Ectodermal cell (in vitro differentiated cells): ENCODE measurements at regions not wholly inside any gene's neighbourhood (a gene's known extent, or its start where the extent isn't known, plus 50 kb on each side); places are given as distances from the start of the nearest gene placed in this dataset.

Source experiments
- H3K27ac ChIP-seq: 2 replicates; pipeline ENCODE4 v1.7.0; 2013; ENCODE audit warnings: mild to moderate bottlenecking, low read depth, low read length; ENCODE audit not compliant: insufficient read depth, poor library complexity, severe bottlenecking
- H3K27me3 ChIP-seq: 2 replicates; pipeline ENCODE4 v1.7.0; 2013; ENCODE audit warnings: mild to moderate bottlenecking, low read length; ENCODE audit not compliant: insufficient read depth, control insufficient read depth, poor library complexity, severe bottlenecking
- H3K36me3 ChIP-seq: one replicate; pipeline ENCODE4 v1.7.0; 2013; ENCODE audit warnings: low read length; ENCODE audit not compliant: control insufficient read depth, insufficient read depth
- H3K4me1 ChIP-seq: one replicate; pipeline ENCODE4 v1.7.0; 2013; ENCODE audit warnings: low read length; ENCODE audit not compliant: control insufficient read depth, insufficient read depth
- H3K4me3 ChIP-seq: 2 replicates; pipeline ENCODE4 v1.7.0; 2013; ENCODE audit warnings: low read depth, low read length, control low read depth; ENCODE audit not compliant: insufficient read depth
- H3K9me3 ChIP-seq: 2 replicates; pipeline ENCODE4 v1.7.0; 2013; ENCODE audit warnings: mild to moderate bottlenecking, low read length, moderate library complexity; ENCODE audit not compliant: control insufficient read depth
- WGBS, 2 experiments: methylation state at CpG; one replicate each; pipeline ENCODE4 v1.1.7; 2013; ENCODE audit warnings: missing lambda C conversion rate in 2 of 2; 5-methylcytosine and 5-hydroxymethylcytosine counted together

DNA sequence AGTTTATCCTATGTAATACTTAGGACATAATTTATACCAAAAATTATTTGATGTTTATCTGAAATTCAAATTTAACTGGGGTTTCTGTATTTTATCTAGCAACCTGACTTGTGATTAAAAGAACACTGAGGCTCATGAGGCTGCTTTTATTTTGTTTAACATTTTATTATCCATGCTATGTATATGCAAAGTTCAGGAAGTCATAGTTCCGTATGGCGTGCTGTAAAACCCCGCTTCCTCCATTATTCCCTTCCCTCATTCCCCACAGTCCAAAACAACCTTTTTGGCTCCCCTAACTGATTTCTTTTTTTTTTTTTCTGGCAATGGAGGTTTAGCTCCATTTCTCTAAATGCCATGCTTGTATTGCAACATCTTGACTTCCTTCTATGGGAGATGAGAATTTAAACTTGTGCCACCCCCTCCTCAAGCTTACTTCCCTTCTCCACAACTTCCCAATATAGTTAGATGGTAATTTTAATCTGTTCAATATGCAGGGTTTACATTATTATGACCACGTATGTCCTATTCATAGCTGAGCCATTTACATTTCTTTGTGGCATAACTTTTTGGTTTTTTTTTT lies 138.0 kb upstream of the DNAH14 start:
- H3K9me3 ChIP-seq = no peaks in the 10 kb centered on the region
- no peaks in the 10 kb centered on the region for H3K36me3 ChIP-seq
- no peaks in the 10 kb centered on the region for H3K27me3 ChIP-seq
- H3K4me3 ChIP-seq = no peak overlapping the region
- H3K4me1 ChIP-seq = no peaks in the 10 kb centered on the region
- no peak overlapping the region for H3K27ac ChIP-seq
- WGBS, 2 experiments = 88 to 98% methylated on average over 3 to 4 of the region's 4 CpGs

DNA sequence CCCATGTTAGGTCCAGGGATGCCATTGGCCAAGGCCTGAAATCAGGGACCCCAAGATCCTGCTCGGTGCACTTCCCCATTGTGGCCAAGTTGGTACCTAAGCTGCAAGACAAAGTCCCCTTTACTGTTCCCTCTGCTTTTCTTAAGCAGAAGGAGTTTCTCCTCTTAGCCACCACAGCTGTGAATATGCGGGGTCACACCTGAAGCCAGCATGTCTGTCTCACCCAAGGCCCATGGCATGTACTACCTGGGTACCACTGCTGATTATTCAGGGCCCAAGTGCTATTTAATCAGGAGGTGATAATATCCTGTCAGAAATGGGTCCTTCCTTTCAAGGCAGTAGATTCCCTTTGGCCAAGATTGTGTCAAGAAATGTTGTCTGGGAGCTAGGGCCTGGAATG lies 133.9 kb upstream of the DNAH14 start:
- H3K27ac ChIP-seq = no peak overlapping the region
- H3K9me3 ChIP-seq = no peaks in the 10 kb centered on the region
- WGBS, 2 experiments = 46 to 48% methylated on average over 2 of the region's 2 CpGs
- no peaks in the 10 kb centered on the region for H3K36me3 ChIP-seq
- H3K27me3 ChIP-seq = no peaks in the 10 kb centered on the region
- no peaks in the 10 kb centered on the region for H3K4me1 ChIP-seq
- H3K4me3 ChIP-seq = no peak overlapping the region

DNA sequence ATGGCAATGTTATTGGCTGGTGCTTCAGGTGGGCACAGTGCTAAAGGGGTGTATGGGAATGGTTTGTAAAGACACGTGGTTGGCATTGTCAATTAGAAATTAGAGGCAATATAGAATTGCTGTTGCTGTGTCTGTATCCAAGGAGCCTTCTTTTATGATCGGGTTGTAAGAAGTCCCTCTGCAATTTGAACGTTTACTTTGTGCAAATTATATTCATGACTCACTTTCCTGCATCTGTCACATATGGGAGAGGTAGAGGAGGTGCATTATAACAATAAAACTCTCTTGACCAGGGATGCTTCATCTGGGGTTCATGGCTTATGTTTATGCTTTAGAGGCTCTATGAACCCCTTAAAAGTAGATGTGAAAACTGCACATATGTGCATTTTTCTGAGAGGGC lies 130.4 kb upstream of the DNAH14 start:
- no peaks in the 10 kb centered on the region for H3K4me1 ChIP-seq
- H3K36me3 ChIP-seq = no peaks in the 10 kb centered on the region
- no peak overlapping the region for H3K27ac ChIP-seq
- no peaks in the 10 kb centered on the region for H3K27me3 ChIP-seq
- H3K9me3 ChIP-seq = no peaks in the 10 kb centered on the region
- no peak overlapping the region for H3K4me3 ChIP-seq
- 87 to 88% methylated on average over 2 to 3 of the region's 3 CpGs for WGBS, 2 experiments

DNA sequence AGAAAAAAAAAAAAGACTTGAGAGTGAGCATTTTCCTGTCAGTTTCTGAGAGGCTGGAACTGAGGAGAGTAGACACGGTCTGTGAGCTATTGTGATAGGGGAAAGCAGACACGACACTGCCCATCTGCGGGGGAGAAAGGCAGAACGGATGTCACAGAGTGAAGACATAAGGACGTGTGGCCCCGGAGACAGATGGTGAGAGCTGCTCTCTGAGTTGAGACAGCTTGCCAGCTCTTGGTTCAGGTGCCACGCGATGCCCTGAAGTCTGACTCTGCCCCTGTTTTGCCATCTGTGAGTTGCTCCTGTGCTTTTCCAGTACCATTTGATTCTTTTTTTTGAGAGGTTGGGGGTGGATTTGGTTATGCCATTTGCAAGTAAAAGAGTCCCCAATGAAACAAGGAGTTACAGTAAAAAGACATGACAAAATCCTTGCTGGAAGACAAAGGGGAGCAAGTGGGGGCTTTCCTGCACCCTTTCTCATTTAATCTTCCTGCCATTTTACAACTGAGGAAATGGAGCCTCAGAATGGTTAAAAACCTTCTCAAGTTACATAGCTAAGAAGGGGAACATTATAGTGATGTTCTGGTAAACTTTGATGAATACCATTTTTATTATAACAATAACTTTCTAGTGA lies 128.9 kb upstream of the DNAH14 start:
- Histone ChIP-seq H3K4me3 (no peak overlapping the region), H3K9me3 (no peaks in the 10 kb centered on the region), H3K27me3 (no peaks in the 10 kb centered on the region), H3K4me1 (no peaks in the 10 kb centered on the region), H3K36me3 (no peaks in the 10 kb centered on the region), H3K27ac (no peak overlapping the region)
- 23 to 26% methylated on average over 8 of the region's 8 CpGs for WGBS, 2 experiments

DNA sequence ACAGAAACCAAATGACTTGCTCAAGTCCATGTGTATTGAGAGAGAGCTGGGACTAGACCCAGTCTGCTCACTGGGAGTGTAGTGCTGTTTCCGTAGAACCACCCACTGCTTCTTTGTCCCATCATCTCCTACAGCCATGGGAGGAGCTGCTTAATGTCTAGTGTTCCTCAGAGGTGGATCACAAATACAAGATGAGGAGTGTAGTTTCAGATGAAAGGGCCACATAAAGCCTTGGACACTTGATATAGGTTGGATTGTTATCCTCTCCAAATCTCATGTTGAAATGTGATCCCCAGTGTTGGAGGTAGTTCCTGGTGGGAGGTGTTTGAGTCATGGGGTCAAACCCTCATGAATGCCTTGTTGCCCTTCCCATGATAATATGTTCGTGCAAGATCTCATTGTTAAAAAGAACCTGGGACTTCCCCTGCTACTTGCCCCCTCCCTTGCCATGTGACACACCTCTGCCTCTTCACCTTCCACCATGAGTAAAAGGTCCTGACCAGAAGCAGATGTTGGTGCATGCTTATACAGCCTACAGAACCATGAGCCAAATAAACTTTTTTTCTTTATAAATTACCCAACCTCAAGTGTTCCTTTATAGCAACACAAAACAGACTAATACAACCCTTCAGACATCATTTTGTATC lies 127.5 kb upstream of the DNAH14 start:
- WGBS, 2 experiments = 70 to 83% methylated on average over 2 of the region's 2 CpGs
- Histone ChIP-seq H3K4me3 (no peak overlapping the region), H3K27me3 (no peaks in the 10 kb centered on the region), H3K27ac (no peak overlapping the region), H3K4me1 (no peaks in the 10 kb centered on the region), H3K9me3 (no peaks in the 10 kb centered on the region), H3K36me3 (no peaks in the 10 kb centered on the region)

DNA sequence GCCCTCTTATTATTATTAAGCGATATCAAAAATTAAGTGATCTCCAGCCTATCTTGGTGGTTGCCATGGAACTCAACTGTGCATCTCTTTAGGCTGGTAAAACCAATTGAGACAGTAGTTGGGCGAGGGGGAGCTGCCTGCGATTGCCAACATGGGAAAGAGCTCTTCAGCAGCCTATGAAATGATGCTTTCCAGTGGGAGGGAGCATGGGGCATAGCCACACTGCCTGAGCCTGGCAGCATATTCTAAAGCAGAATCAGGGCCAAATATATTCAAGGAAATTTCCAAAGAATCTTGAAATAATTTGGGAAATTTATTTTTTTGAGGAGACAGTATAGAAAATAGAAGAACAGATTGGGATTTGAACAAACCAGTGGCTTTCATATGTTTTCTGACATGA lies 126.9 kb upstream of the DNAH14 start:
- no peaks in the 10 kb centered on the region for H3K36me3 ChIP-seq
- no peak overlapping the region for H3K4me3 ChIP-seq
- 97 to 99% methylated on average over 3 of the region's 3 CpGs for WGBS, 2 experiments
- H3K27ac ChIP-seq = no peak overlapping the region
- no peaks in the 10 kb centered on the region for H3K9me3 ChIP-seq
- H3K27me3 ChIP-seq = no peaks in the 10 kb centered on the region
- no peaks in the 10 kb centered on the region for H3K4me1 ChIP-seq

DNA sequence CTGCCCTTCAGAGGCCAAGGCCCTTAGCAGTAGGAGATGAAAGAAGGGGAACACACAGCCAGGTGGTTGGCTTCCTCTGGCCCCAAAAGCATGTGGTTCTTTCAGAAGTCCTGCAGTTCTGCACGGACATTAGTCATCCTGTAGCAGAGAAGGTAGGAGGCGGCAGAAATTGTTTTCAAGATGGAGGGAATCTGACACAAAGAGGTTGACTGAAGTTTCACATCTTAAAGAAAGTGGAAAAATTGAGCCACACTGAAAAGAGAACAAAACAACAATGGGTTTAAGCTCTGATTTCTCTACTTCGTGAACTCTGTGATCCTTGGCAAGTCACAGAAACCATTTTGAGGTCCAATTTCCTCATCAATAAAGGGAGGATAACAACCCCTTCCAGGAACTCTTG lies 125.3 kb upstream of the DNAH14 start:
- no peak overlapping the region for H3K27ac ChIP-seq
- no peaks in the 10 kb centered on the region for H3K9me3 ChIP-seq
- H3K4me1 ChIP-seq = no peaks in the 10 kb centered on the region
- WGBS, 2 experiments = 93% methylated on average over 3 of the region's 3 CpGs
- no peaks in the 10 kb centered on the region for H3K36me3 ChIP-seq
- no peak overlapping the region for H3K4me3 ChIP-seq
- no peaks in the 10 kb centered on the region for H3K27me3 ChIP-seq

DNA sequence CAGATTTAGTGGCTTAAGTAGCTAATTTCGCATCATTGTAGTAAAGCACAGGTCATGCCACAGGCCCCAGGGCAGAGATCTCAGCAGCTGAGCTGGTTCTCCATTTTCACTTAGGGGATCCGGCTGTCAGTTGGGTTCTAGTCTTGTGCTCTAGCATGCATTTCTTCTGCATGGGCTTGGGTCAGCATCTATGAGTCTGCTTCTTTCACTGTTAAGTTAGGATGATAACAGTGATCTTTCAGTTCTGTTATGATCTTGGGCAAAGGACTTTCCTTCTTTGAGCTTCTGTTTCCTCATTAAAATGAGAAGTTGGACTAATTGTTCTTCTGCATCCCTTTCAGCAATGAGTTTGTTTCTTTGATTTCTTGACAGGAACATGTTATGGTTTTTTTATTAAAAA lies 123.6 kb upstream of the DNAH14 start:
- Histone ChIP-seq H3K36me3 (no peaks in the 10 kb centered on the region), H3K27me3 (no peaks in the 10 kb centered on the region), H3K27ac (no peak overlapping the region), H3K4me1 (no peaks in the 10 kb centered on the region), H3K9me3 (no peaks in the 10 kb centered on the region), H3K4me3 (no peak overlapping the region)
- WGBS, 2 experiments = 93 to 96% methylated on average over 2 of the region's 2 CpGs

DNA sequence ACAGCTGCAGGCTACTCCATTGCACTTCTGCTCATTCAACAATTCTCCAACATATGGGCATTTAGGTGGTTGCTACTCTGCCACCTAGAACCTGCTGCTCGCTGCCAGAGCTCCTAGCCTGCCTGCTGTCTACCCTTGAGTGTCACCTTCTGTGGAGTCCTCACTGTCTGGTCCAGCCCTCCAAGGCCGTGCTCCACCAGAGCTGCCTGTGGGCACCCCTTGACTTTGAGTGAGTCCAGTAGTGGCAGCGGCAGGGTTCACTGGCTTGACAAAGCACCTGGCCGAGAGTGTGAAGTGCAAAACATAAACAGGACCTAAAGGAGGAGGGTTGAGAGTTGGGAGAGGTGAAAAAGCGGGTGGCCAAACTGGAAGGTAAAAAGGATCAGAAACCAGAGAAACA lies 120.3 kb upstream of the DNAH14 start:
- H3K27me3 ChIP-seq = no peaks in the 10 kb centered on the region
- H3K9me3 ChIP-seq = no peaks in the 10 kb centered on the region
- WGBS, 2 experiments = 96% methylated on average over 5 of the region's 5 CpGs
- no peaks in the 10 kb centered on the region for H3K4me1 ChIP-seq
- H3K4me3 ChIP-seq = no peak overlapping the region
- H3K27ac ChIP-seq = no peak overlapping the region
- H3K36me3 ChIP-seq = no peaks in the 10 kb centered on the region

DNA sequence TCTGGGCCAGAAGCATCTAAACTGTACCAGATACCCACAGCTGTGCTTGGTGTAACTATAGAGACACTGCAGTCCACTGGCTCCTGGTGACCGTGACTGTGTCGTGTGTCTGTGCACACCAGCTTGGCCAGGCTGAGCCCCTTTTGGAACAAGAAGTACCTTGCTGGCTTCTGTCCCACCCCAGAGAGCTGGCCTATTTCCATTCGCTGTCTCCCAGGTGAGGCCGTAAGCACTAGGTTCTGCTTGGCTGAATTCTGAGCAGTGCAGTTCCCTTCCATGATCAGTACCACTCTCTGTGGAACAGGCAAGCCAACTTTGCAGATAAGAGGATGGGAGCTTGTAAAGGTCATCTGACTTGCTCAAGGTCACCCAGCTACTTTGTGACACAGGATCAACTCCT lies 119.9 kb upstream of the DNAH14 start:
- no peak overlapping the region for H3K4me3 ChIP-seq
- H3K36me3 ChIP-seq = no peaks in the 10 kb centered on the region

More for the DNA sequence above, 119.9 kb upstream of the DNAH14 start:
- WGBS, 2 experiments = 93 to 95% methylated on average over 4 of the region's 4 CpGs
- no peaks in the 10 kb centered on the region for H3K27me3 ChIP-seq
- H3K27ac ChIP-seq = no peak overlapping the region
- H3K9me3 ChIP-seq = no peaks in the 10 kb centered on the region
- no peaks in the 10 kb centered on the region for H3K4me1 ChIP-seq
